IMR-90 (cell line): ENCODE measurements at regions not wholly inside any gene's neighbourhood (a gene's known extent, or its start where the extent isn't known, plus 50 kb on each side); places are given as distances from the start of the nearest gene placed in this dataset.
A peak's percentile ranks its signal among the peaks of the same experiment; 100 is the strongest.

Source experiments
- ATAC-seq: fragments of 200-7000 bp; cut with Tn5 transposase; 2 replicates; pipeline ENCODE4 v1.9.1; 2020; ENCODE audit warnings: low read depth, mild to moderate bottlenecking, moderate library complexity
- BruUV-seq: library from RNA; stranded (reverse); fragments of 400-500 nt; replicated peaks from 2 replicates; lab custom pipeline; 2021; lab: Mats Ljungman, UMichigan
- CTCF ChIA-PET: fragments of 300-600 bp; formaldehyde crosslinking; extraction: SDS; loops from one replicate; lab custom pipeline; 2021; ENCODE audit warnings: antibody characterized with exemption; lab: Yijun Ruan, JAX
- POLR2A ChIA-PET: fragments of 300-600 bp; sonication (Branson Sonifier 250); formaldehyde crosslinking; loops from one replicate; lab custom pipeline; 2022; ENCODE audit warnings: antibody characterized with exemption; ENCODE audit not compliant: unreplicated experiment; lab: Charles Lee
- DNase-seq: peaks from one replicate; pipeline ENCODE4 v3.0.0; 2013
- H2AFZ ChIP-seq: replicated peaks from 2 replicates; pipeline ENCODE3; 2013; ENCODE audit warnings: low read length, mild to moderate bottlenecking; ENCODE audit not compliant: poor library complexity
- H2AK5ac ChIP-seq: 2 replicates; pipeline ENCODE4 v1.6.1; 2013; ENCODE audit warnings: low read depth, low read length, inconsistent platforms
- H2AK9ac ChIP-seq: replicated peaks from 2 replicates; pipeline ENCODE3; 2013; ENCODE audit warnings: mild to moderate bottlenecking, low read depth, low read length, moderate library complexity; ENCODE audit not compliant: poor library complexity
- H2BK120ac ChIP-seq: 2 replicates; pipeline ENCODE4 v1.6.1; 2013; ENCODE audit warnings: low read depth, low read length, inconsistent platforms
- H2BK15ac ChIP-seq: 3 replicates; pipeline ENCODE4 v1.6.1; 2013; ENCODE audit warnings: low read depth, low read length, inconsistent platforms
- H2BK20ac ChIP-seq: 2 replicates; pipeline ENCODE4 v1.6.1; 2013; ENCODE audit warnings: low read depth, mild to moderate bottlenecking, inconsistent platforms, low read length, moderate library complexity
- H2BK5ac ChIP-seq: 2 replicates; pipeline ENCODE4 v1.6.1; 2013; ENCODE audit warnings: mild to moderate bottlenecking, low read depth, low read length, inconsistent platforms; ENCODE audit not compliant: poor library complexity, severe bottlenecking
- H3K14ac ChIP-seq: replicated peaks from 2 replicates; pipeline ENCODE4 v1.6.1; 2013; ENCODE audit warnings: low read depth, low read length, inconsistent platforms
- H3K18ac ChIP-seq: 2 replicates; pipeline ENCODE4 v1.6.1; 2013; ENCODE audit warnings: low read depth, low read length, control low read depth
- H3K23ac ChIP-seq: 2 replicates; pipeline ENCODE4 v1.6.1; 2013; ENCODE audit warnings: low read depth, low read length, inconsistent platforms
- H3K27ac ChIP-seq: 2 replicates; pipeline ENCODE4 v1.5.1; 2013; ENCODE audit warnings: mild to moderate bottlenecking, control low read depth, low read length; ENCODE audit not compliant: insufficient read depth
- H3K27me3 ChIP-seq: 2 replicates; pipeline ENCODE4 v1.6.1; 2013; ENCODE audit warnings: low read length; ENCODE audit not compliant: control insufficient read depth, insufficient read depth
- H3K36me3 ChIP-seq: 2 replicates; pipeline ENCODE4 v1.6.1; 2013; ENCODE audit warnings: low read length, mixed read lengths; ENCODE audit not compliant: control insufficient read depth, insufficient read depth
- H3K4ac ChIP-seq: 2 replicates; pipeline ENCODE4 v1.6.1; 2013; ENCODE audit warnings: low read depth, low read length, inconsistent platforms
- H3K4me1 ChIP-seq: 2 replicates; pipeline ENCODE4 v1.6.1; 2013; ENCODE audit warnings: low read length, mixed read lengths; ENCODE audit not compliant: control insufficient read depth, insufficient read depth
- H3K4me2 ChIP-seq: 2 replicates; pipeline ENCODE4 v1.6.1; 2013; ENCODE audit warnings: low read depth, mild to moderate bottlenecking, control low read depth, low read length, moderate library complexity
- H3K4me3 ChIP-seq: 2 replicates; pipeline ENCODE4 v1.5.1; 2013; ENCODE audit warnings: low read depth, mild to moderate bottlenecking, control low read depth, low read length, moderate library complexity; ENCODE audit not compliant: insufficient read depth
- H3K56ac ChIP-seq: 2 replicates; pipeline ENCODE4 v1.6.1; 2013; ENCODE audit warnings: low read length, inconsistent platforms; ENCODE audit not compliant: insufficient read depth; ENCODE audit errors: extremely low read depth
- H3K79me1 ChIP-seq, 2 experiments: 2 replicates each; pipeline ENCODE4 v1.6.1; 2013; ENCODE audit warnings: low read length in 2 of 2, inconsistent platforms in 1 of 2, low read depth in 1 of 2
- H3K9ac ChIP-seq: 2 replicates; pipeline ENCODE4 v1.6.1; 2013; ENCODE audit warnings: low read depth, low read length, control low read depth
- H3K9me1 ChIP-seq: 2 replicates; pipeline ENCODE4 v1.6.1; 2013; ENCODE audit warnings: low read length, inconsistent platforms; ENCODE audit not compliant: insufficient read depth
- H3K9me3 ChIP-seq: 2 replicates; pipeline ENCODE4 v1.6.1; 2013; ENCODE audit warnings: low read length; ENCODE audit not compliant: control insufficient read depth, insufficient read depth
- H4K20me1 ChIP-seq: 2 replicates; pipeline ENCODE4 v1.6.1; 2013; ENCODE audit warnings: low read length, inconsistent platforms; ENCODE audit not compliant: insufficient read depth
- H4K5ac ChIP-seq: 2 replicates; pipeline ENCODE4 v1.6.1; 2013; ENCODE audit warnings: mild to moderate bottlenecking, low read depth, low read length, control low read depth
- H4K8ac ChIP-seq, 2 experiments: 2 replicates each; pipeline ENCODE4 v1.6.1; 2013; ENCODE audit warnings: low read depth in 2 of 2, low read length in 2 of 2, control low read depth in 1 of 2, inconsistent platforms in 1 of 2
- H4K91ac ChIP-seq: 2 replicates; pipeline ENCODE4 v1.6.1; 2013; ENCODE audit warnings: low read depth, low read length, inconsistent platforms; ENCODE audit not compliant: insufficient read depth
- CEBPB ChIP-seq: IDR thresholded peaks from 2 replicates; pipeline ENCODE4 v1.6.1; 2012; ENCODE audit warnings: low read depth, low read length, improper control_type of control experiment
- FOS ChIP-seq: fragments of 150-350 bp; IDR thresholded peaks from 2 replicates; pipeline ENCODE4 v1.6.1; 2016; ENCODE audit warnings: low read depth, low read length
- MAZ ChIP-seq: IDR thresholded peaks from 2 replicates; pipeline ENCODE4 v1.6.1; 2012; ENCODE audit warnings: low read depth, mild to moderate bottlenecking, low read length, improper control_type of control experiment, moderate library complexity, borderline replicate concordance
- WGBS, 2 experiments: methylation state at CpG; one replicate each; pipeline versions ENCODE4 v1.1.5 to v1.1.7; 2013; ENCODE audit warnings: missing lambda C conversion rate in 2 of 2; ENCODE audit not compliant: insufficient read length in 1 of 2; ENCODE audit errors: extremely low coverage in 2 of 2; 5-methylcytosine and 5-hydroxymethylcytosine counted together
- dilution Hi-C: fragments of 300-500 bp; cut with HindIII; formaldehyde crosslinking; loops from one replicate; pipeline ENCODE4 v1.14.3; 2018; ENCODE audit warnings: low sequenced_read_pairs; ENCODE audit not compliant: unreplicated experiment
- in situ Hi-C: fragments of 300-500 bp; cut with MboI; formaldehyde crosslinking; loops from 3 replicates; pipeline ENCODE4 v1.14.3; 2019; ENCODE audit warnings: low sequenced_read_pairs, inconsistent platforms, mixed read lengths
- intact Hi-C: fragments of 100-400 bp; cut with micrococcal nuclease; formaldehyde crosslinking; loops from 2 replicates; pipeline ENCODE4 v1.10.0; 2022

DNA sequence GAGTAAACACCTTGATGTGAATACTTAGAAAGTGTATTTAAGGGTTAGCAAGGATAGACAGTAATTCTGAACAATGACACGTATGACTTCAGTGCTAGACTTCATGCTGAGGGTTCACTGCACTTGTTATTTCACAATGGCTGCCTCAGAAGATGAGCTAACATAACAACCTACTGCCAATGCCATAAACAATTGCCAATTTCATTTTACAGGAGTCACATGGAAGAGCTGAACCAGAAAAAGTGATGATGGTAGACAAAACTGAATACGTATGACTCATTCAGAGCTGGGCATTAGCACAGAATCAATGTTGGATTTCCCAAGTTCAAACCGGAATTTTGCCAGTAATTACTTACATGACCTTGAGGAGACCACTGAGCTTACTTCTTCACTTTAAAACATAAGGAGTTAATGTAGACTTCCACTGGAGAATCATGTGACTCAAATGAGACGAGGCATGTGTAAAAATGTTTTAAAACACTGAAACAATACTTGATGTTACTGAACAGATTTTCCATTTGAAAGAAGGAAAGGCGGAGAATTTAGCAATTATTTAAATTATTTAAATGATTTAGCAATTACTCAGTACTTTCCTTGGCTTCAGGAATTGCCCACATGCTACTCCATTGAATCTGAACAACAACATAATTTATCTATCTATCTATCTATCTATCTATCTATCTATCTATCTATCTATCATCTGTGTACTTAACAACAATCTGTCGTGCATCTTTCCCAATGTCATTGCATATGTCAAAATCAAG lies 868.5 kb upstream of the SLIT2 start (continued):
- peak; percentile 72 for TF ChIP-seq CEBPB

DNA sequence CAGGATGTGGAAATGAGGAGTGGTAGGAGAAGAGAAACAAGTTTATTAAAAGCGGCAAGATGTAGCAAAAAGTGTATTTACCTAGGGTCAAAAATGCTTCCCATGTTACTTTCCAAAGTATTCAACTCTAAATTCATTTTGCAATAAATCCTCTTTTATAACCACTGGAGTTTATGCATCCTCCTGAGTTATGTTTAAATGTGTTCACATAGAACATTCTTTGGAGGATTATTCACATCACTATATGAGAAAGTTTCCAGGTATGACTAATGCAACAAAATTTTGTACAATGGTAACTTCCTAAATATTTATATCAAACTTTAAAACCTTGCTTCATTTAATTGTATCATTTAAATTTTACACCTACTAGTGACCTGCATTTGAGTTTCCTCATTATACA lies 870.6 kb upstream of the SLIT2 start:
- Histone ChIP-seq H3K9me3 (no peaks in the 10 kb centered on the region), H2AFZ (no peak overlapping the region), H3K36me3 (no peaks in the 10 kb centered on the region), H3K4me1 (peaks cover 2% of the 10 kb centered on the region; the same call in 1 of the 2 replicates), H2BK120ac (peak overlapping the region; percentile 94; the same call in 1 of the 2 replicates), H3K4me2 (peak overlapping the region; percentile 70; the same call in 1 of the 2 replicates), H2AK5ac (no peak overlapping the region), H3K27me3 (no peaks in the 10 kb centered on the region), H4K20me1 (no peaks in the 10 kb centered on the region), H3K18ac (peak overlapping the region; percentile 98; the same call in 1 of the 2 replicates), H3K9me1 (no peaks in the 10 kb centered on the region), H3K14ac (no peak overlapping the region), H3K56ac (no peak overlapping the region; the same call in 1 of the 2 replicates), H4K91ac (peak overlapping the region; percentile 94; the same call in 1 of the 2 replicates), H3K9ac (no peak overlapping the region), H3K4me3 (no peak overlapping the region), H3K4ac (peak overlapping the region; percentile 94; the same call in 1 of the 2 replicates), H3K27ac (no peak overlapping the region), H2BK5ac (peak overlapping the region; percentile 94), H4K8ac (peak overlapping the region; percentile 41 to 89; a peak in 2 of 4 replicates), H2BK20ac (peak overlapping the region; percentile 88), H3K23ac (peak overlapping the region; percentile 66; the same call in 1 of the 2 replicates), H2BK15ac (peak overlapping the region; percentile 78; the same call in 1 of the 3 replicates), H2AK9ac (no peak overlapping the region), H4K5ac (peak overlapping the region; percentile 37; the same call in 1 of the 2 replicates), H3K79me1 (no peaks in the 10 kb centered on the region)
- TF ChIP-seq FOS (peak; percentile 52; the same call in 1 of the 2 replicates), CEBPB (peak; percentile 62), MAZ (no peak)
- intact Hi-C loops = no loop called here
- DNase-seq (peak; percentile 86), ATAC-seq (peak; percentile 87)
- BruUV-seq = no TSS peak
- WGBS, 2 experiments = no CpG with 5 or more reads among the region's 1 CpG
- CTCF ChIA-PET = no interaction called here
- POLR2A ChIA-PET = no interaction called here
- in situ Hi-C loops = no loop called here
- dilution Hi-C loops = no loop called here
